ENCODE measurements at regions not wholly inside any gene's neighbourhood (a gene's known extent, or its start where the extent isn't known, plus 50 kb on each side); places are given as distances from the start of the nearest gene placed in this dataset.

DNA sequence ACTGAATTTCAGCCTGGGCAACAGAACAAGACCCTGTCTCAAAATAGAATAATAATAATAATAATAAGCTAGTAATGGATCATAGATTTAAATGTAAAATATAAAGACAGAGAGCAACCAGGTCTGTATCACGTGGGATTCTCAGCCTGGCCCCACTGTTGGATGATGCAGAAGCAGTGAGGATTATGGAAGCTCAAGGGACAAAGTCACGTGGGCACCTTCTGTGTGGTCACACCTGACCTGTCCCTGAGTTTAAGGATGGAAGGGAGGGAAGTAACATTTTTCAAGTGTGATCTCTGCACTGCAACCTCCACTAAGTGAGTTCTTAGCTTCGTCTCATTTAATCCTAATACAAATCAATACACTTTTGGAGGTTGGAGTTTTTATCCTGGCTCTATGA, 212.5 kb upstream of the IER5L start:
- in situ Hi-C loops (cut with MboI; ENCODE audit: low sequenced_read_pairs), result no loop called here

DNA sequence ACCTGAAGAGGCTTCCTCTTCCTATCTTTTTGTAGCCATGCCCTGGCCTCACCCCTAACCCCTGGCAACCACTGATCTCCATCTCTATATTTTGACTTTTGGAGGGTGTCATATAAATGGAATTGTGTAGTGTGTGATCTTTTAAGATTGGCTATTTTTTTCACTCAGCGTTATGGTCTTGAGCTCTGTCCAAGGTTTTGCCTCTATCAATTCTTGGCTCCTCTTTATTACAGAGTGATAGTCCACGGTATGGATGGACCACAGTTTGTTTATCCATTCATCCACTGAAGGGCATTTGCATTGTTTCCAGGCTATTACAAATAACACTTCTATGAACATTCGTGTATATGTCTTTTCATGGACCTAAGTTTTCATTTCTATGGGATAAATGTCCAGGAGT, 209.8 kb upstream of the IER5L start:
- in situ Hi-C loops (cut with MboI; ENCODE audit: low sequenced_read_pairs), result no loop called here

DNA sequence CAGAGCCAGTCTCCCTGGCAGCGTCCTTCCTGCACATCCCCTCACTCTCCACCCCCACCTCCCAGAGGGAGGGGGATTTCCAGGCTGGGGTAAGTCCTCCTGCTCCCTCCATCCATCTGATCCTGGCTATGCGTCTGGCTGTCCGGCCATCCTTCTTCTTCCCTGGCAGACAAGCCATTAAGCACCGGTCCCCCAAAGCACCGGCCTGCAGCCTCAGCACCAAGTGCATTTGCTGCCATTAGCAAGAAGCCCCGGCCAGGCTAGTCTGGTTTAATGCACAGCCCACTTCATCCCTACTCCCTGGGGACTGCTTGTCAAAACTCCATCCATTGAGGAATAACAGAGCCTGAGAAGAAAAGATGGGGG, 208.7 kb upstream of the IER5L start:
- in situ Hi-C loops (cut with MboI; ENCODE audit: low sequenced_read_pairs), result no loop called here

DNA sequence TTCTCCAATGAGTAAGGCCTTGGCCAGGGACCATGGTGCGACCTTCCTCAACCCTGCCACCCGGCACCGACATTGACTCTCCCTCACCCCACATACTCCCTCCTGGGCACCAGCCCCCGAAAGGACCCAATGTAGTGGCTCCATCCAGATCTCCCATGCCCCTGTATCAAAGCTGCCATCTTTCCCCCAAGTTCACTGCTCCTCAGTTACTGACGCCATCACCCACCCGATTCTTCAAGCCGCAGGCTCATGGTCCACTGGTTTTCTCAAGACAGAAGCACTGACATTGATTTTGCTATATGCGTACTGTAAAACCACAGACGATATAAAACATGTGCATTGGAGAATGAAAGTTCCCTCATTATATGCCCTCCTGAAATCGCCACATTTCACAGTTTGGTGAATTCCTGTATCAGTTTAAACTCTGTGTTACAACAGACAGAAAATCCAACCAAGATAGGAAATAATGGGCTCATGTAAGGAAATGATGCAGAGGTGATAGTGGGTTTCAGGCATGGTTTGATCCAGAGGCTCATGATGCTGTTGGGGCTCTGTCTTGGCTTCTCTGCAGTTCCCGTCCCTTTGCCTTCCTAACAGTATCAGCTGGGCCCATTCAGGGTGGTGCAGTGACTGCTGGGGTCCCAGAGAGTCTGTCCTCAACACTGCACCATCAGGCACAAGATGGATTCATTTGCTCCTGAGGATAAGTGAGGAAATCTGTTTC, 207.3 kb upstream of the IER5L start:
- in situ Hi-C loops (cut with MboI; ENCODE audit: low sequenced_read_pairs), result no loop called here

DNA sequence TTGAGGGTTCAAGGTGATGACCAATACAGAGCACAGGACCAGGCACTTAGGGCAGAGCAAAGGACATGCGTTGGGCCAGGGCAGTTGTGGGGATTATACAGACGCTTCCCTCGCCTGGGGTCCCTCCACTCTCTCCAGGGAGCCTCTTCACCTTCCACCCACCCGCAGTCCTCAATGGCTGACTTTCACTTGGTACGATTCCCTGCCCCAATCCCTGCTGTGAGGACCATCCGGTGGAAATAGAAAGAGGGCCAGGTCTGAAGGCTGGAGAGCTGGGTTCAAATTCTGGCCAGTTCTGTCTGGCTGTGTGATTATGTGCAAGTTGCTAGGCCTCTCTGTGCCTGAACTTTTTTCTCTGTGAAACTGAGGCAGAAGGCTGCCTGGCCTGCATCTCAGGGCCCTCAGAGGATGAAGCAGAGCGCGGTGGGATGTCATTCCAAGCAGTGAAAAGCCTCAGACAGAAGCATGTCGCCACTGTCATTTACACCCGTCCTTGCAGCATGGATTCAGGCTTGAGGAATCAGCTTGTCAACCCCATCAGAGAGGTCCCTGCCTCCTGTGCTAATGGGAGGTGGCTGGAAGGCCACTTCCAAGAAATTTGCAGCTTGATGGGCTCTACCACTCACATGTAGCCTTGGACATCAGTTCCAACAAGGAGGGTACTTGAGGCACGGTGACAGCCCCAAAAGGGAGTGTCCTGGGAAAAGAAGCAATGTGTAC, 206.6 kb upstream of the IER5L start:
- in situ Hi-C loops (cut with MboI; ENCODE audit: low sequenced_read_pairs), result no loop called here

DNA sequence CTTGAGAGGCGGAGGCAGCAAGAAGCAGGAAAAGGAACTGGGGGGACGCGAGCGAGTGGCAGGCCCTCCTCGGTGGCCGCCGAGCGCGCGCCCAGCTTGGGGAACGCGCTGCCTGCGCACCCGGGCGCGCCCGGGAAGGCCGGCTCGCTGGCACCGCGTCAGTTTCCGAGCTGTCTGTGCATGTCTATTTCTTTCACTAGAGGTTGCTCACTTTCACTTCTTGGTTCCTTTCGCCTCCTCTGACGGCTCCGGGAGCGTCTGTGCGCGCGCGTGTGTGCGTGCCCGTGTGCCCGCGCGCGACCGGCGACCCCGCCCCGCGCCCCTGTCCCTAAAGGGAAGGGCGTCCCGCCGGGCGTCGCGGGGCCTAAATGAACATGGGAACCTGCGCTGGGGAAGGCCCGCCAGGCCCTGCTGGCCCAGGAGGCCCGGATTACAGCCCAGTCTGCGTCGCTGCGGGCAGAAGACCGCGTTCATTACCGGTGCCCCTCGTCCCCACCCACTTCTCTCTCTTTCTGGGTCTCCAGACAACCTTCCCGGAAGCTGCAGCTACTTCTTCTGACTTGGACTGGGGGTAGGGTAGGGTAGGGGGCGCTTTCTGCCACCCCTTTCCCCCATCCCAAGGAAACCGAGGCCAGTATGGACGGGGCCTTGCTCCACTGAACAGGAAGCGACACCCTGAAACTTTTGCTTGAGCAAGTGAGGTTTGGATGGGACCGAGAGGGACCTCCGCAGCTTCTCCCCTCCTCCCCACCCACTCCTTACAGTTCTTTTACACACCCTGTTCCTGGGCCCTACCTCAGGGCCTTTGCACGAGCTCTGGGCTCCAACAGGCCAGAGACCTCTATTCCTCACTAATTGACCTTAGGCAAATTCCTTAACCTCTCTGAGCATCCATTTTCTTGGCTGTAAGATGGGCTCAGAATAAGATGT, 205.8 kb upstream of the IER5L start:
- in situ Hi-C loops (cut with MboI; ENCODE audit: low sequenced_read_pairs), result no loop called here

DNA sequence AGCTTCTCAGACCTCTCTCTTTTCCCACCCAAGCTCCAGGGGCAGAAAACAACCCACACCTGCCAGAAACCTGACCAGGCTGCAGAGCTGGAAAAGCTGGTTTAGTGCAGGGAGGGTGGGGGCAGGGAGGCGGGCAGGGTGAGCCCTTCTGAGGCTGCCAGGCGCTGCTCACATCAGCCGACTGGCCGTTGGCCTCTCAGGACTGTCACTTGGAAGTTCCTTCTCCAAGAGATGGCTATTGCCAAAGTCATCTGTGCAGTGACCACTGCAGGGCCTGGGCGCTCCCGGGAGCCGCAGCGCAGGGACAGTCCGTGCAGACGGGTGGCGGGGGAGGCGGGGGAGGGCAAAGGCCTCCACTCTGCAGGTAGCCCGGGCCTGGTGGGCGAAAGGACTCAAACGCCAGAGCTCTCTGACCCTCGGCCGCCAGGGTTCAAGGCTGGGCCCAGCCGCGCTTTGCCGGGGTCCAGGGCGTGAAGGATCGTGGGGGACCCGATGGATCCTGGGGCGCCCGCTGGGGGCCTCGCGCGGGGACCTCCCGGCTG, 205.0 kb upstream of the IER5L start:
- in situ Hi-C loops (cut with MboI; ENCODE audit: low sequenced_read_pairs), result no loop called here

DNA sequence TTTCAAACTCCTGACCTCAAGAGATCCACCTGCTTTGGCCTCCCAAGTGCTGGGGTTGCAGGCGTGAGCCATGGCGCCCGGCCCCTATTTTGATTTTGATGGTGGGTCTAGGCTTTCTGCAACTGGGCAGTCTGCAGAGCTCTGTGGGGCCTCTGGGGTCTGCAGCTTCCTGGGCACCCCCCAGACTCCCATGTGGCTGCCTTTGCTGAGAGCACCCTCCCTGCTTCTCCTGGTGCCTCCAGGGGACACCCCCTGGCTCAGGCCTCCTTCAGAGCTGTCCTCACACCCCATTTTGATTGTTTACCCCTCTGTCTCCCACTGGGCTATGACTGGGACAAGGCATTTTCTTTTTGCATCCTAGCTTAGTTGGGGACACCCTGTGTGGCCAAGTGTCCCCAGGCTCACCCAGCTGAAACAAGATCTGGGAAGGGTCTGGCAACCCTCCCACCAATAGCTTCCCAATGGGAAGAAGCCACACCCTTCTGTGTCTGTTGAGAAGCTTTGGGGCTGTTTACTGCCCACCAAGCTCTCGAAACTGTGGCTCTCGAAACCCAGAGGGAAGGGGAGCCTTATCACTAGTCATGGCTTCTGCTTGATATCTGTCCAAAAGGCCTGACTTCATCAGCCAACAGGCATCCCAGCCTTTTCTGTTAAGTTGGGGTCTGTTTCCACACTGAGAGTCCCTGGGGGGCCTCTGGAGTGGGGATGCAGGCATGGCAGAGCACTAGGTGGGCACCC, 204.4 kb upstream of the IER5L start:
- in situ Hi-C loops (cut with MboI; ENCODE audit: low sequenced_read_pairs), result no loop called here

DNA sequence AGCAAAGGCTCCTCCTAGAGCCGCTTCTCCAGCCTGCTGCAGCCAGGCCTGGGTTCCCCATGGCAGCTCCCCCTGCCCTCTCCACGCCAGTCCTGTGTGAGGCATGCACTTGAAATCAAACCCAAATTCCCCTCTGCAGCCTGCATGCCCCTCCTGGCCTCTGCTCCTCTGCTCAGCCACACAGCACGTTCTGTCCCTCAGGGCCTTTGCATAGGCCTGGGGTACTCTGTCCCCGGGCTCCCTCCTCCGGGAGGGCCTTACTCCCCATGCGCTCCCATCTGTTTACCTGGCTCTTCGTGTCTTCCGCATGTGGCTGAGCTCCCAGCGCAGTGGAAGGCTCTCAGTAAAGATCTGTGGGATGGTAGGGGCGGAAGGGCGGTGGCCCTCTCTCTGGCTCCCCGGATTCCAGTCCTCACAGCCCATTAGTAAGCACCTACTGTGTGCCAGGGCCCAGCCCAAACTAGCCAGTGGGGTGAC, 203.5 kb upstream of the IER5L start:
- in situ Hi-C loops (cut with MboI; ENCODE audit: low sequenced_read_pairs), result no loop called here

DNA sequence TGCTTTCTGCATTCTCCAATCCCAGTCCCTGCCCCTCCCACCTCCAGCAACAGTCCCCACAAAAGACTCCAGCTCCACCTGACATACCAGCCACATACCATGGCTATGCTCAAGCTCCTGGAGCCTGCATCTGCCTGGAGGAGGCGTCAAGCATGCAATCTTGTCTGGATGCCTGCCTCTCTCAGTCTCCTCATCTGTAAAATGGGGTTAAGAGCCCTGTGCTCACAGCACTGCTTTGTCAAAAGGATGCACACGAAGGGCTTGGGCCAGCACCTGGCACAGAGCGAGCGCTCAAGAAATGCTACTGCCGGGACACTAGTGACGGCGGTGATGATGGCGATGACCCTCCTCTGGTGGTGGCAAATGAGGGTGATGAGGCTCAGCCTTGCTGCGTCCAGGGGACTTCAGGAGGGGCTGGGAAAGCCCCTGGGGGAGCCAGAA, 202.9 kb upstream of the IER5L start:
- in situ Hi-C loops (cut with MboI; ENCODE audit: low sequenced_read_pairs), result no loop called here

DNA sequence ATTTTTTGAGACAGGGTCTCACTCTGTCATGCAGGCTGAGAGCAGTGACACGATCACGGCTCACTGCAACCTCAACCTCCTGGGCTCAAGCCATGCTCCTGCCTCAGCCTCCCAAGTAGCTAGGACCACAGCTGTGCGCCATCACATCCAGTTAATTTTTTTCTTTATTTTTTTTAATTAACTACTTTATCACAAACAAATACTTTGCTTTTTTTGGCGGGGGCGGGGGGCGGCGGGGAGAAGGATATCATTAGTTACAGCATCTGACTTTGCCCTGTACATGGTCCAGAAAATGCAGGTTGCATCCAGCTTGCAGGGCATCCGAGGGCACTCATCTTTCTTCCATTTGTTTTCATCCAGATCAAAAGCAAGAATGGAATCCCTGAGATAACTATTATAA, 201.8 kb upstream of the IER5L start:
- in situ Hi-C loops (cut with MboI; ENCODE audit: low sequenced_read_pairs), result no loop called here

DNA sequence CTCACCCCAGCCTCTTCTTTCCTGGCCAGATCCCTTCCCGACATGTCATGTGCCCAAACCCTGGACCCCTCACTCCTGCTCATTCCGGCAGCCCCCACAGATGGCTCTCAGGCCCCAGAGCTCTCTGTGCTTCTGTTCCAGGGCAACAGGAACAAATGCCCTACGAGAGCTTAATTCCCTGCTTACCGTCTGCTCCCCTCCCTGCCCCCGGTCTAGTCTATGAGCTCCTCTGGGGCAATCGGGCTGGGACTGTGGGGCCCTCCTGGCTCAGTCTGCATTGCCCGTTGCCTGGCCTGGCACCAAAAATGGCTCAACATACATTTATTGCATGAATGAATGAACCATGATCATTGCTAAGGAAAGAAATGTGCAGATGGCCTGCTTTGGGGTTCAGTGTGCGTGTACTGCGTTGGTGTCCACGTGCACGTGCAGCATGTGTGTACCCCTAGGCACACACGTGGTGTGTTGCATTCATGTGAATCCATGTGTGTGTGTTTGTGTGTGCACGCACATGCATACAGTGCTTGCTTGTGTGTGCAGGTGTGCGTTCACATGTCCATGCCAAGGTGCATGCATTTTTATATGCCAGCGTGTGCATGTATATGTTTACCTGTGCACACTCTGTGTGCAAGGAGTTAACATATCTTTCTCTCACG, 201.2 kb upstream of the IER5L start:
- in situ Hi-C loops (cut with MboI; ENCODE audit: low sequenced_read_pairs), result no loop called here

DNA sequence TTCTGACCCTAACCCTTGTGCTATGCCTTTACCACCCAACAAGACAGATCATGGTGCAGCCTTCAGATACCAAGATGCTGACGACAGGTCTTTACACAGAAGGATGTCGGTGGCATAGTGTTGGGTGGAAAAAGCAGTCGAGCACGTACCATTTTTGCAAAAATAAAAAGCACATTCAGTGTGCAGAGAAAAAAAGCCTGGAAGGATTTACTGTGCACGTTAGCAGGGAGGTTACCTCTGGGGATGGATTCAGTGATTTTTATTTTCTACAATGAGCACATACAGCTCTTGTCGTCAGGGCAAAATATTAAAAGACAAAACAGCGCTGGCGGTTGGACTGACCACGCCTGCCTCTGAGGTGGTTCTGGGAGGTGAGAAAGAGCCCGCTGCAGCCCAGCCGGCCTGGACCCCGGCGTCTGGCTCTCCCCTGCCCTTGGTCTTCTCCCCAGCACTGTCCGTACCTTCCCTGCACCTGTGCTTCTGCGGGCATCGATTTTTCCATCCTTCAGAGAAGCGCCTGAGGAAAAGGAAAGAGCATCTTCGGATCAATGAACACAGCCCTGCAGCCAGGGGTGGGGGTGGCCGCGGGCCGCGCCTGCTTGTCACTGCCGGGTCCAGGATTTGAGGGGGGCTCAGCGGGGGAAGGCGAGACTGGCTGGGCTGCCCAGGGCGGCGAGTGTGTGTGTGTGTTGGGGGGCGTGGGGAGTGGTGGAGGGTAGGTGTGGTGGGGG, 200.0 kb upstream of the IER5L start:
- in situ Hi-C loops (cut with MboI; ENCODE audit: low sequenced_read_pairs), result no loop called here

DNA sequence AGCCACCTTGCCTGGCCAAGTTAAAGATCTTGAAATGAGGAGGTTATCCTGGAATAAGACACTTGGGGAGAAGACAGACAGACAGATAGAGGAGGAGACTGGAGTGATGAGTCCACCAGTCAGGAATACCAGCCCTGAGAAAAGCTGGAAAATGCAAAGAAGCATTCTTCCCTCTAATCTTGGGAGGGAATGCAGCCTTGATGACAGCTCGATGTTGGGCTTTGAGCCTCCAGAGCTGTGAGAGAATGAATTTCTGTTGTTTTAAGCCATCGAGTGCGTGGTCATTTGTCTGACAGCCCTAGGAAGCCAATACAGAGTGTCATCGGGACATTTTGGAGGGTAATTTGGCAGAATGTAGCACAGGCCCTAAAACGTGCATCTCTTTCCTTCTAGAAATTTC, 199.1 kb upstream of the IER5L start:
- in situ Hi-C loops (cut with MboI; ENCODE audit: low sequenced_read_pairs), result no loop called here

DNA sequence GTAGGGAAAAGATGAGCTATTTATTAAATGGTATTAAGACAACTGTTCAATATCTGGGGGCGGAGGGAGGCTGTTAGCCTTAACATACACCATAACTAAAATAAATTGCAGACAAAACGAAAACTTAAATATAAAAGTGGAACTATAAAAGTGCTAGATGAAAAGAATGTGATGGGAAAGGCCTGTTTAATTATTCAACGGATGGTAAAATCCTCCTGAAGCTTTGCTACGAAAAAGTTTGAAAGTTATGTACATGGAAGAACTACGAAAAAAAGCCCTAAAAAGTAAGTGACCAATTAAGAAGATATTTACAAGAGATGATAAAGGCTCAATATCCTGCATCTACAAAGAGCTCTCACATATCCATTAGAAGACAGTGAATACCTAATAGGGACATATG, 197.8 kb upstream of the IER5L start:
- in situ Hi-C loops (cut with MboI; ENCODE audit: low sequenced_read_pairs), result no loop called here

DNA sequence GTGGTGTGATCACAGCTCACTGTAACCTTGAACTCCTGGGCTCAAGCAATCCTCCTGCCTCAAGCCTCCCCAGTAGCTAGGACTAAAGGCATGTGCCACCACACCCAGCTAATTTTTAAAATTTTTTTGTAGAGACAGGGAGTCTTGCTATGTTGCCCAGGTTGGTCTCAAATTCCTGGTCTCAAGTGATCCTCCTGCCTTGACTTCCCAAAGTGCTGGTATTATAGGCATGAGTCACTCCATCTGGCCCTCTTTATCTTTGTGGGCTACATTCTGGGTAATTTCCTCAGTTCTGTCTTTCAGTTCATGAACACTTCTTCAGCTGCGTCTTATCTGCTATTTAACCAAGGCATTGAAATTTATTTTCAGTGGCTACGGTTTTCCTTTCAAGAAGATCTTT, 196.6 kb upstream of the IER5L start:
- in situ Hi-C loops (cut with MboI; ENCODE audit: low sequenced_read_pairs), result no loop called here

DNA sequence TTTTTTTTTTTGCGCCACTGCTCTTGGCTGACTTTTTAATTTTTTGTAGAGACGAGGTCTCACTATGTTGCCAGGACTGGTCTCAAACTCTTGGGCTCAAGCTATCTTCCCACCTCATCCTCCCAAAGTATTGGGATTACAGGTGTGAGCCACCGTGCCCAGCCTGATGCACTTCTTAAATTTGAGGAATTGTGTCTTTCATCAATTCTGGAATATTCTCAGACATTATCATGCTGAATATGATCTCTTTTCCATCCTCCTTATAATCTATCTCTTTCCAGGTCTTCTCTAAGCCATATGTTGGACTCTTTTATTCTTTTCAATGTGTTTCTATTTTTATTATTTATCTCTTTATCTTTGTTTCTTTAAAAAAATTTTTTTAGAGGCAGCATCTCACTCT, 196.2 kb upstream of the IER5L start:
- in situ Hi-C loops (cut with MboI; ENCODE audit: low sequenced_read_pairs), result no loop called here

DNA sequence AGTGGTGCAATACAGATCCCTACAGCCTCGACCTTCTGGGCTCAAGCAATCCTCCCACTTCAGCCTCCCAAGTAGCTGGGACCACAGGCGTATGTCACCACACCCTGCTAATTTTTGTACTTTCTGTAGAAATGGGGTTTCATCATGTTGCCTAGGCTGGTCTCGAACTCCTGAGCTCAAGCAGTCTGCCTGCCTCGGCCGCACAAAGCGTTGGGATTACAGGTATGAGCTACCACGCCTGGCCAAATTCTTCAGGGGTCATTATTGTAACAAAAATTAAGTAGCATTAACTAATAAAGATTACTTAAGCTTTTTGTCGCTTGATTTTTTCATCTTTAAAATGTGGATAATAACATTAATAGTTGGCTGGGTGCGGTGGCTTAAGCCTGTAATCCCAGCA, 195.3 kb upstream of the IER5L start:
- in situ Hi-C loops (cut with MboI; ENCODE audit: low sequenced_read_pairs), result no loop called here

DNA sequence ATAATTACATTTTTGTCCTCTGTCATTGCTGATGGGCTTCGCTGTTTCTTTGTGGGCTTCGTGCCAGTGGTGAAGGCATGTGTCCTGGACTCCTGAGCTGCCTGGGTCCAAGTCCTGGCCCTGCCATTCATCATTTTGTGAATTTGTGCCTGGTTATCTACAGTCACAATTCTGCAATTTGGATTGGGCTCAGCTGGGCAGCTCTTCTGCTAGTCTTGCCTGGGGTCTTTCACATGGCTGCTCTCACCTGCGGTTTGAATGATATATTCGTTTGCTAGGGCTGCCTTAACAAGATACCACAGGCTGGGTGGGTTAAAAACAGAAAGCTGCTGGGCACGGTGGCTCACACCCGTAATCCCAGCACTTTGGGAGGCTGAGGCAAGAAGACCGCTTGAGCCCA, 192.7 kb upstream of the IER5L start:
- in situ Hi-C loops (cut with MboI; ENCODE audit: low sequenced_read_pairs), result no loop called here

Data from HL-60/S4 treated with retinoic acid at 250 ng/mL for 4 days and 3 days (cell line).